CD4-positive, alpha-beta T cell treated with Interleukin-6 at 100 ng/mL for 8 hours (primary cell): ENCODE measurements at regions not wholly inside any gene's neighbourhood (a gene's known extent, or its start where the extent isn't known, plus 50 kb on each side); places are given as distances from the start of the nearest gene placed in this dataset.

ENCODE experiments used
- DNase-seq: peaks from one replicate; pipeline ENCODE4 v3.0.0-alpha.2; 2020; ENCODE audit warnings: mixed read lengths, low spot score

DNA sequence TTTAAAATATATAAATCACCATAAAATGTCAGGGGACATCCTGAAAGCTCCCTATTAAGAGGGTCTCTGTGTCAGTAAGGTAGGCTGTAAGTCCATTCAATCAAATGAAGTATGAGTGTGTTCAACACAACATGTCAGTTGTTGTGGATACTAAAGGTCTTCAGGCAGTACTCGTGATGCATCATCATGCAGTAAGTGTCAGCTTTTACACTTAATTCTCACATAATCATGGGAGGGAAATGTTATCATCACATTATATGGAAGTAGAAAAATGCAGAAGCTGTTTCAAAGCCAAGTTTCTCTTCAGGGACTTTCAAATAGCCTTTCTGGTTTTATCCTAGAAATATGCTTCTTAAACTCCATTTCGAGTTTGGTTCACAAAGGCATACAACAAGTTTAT is 477.1 kb upstream of the ID2 start:
- no peak for DNase-seq

DNA sequence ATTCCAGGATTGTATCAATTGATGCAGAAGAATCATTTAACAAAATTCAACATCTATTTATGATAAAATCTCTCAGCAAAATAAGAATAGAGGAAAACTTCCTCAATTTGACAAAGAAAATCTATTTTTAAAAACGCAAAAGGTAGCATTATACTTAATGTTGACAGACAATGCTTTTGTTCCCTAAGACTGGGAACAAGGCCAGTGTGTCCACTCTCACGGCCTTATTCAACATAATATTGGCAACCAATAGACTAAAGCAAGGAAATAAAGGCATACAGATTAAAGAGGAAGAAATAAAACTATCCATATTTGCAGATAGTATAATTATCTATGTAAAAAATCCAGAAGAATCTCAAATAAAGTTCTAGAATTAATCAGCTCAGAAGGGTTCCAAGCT is 472.4 kb upstream of the ID2 start:
- DNase-seq: no peak

DNA sequence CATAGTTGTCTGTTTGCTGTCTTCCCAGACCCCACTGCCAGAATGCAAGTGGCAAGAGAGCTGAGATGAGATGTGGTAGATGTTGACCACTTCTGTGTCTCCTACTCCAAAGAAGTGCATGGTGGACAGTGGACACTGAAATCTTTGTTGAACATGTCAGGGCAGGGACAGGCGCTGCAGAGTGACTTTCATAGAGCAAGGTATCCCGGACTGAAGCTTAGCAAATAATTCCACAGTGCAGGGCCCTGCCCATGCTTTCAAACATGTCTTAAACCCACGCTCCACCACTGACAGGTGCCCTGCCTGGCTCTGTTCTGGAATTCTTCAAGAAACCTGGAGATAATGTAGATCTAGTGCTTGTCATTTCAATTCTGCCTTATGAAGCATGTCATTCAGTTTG is 470.5 kb upstream of the ID2 start:
- DNase-seq: no peak

DNA sequence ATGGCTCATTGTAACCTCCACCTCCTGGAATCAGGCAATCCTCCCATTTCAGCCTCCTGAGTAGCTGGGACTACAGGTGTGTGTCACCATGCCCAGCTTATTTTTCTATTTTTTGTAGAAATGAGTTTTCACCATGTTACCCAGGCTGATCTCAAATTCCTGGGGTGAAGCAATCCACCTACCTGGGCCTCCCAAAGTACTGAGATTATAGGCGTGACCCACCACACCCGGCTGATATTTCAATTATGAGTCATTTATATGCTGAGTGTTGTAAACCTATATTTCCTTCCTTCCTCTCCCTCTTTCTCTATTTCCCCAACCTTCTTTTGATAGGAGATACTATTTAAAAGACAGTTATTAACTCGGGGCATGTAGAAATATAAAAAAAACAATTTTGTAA is 469.6 kb upstream of the ID2 start:
- no peak for DNase-seq

DNA sequence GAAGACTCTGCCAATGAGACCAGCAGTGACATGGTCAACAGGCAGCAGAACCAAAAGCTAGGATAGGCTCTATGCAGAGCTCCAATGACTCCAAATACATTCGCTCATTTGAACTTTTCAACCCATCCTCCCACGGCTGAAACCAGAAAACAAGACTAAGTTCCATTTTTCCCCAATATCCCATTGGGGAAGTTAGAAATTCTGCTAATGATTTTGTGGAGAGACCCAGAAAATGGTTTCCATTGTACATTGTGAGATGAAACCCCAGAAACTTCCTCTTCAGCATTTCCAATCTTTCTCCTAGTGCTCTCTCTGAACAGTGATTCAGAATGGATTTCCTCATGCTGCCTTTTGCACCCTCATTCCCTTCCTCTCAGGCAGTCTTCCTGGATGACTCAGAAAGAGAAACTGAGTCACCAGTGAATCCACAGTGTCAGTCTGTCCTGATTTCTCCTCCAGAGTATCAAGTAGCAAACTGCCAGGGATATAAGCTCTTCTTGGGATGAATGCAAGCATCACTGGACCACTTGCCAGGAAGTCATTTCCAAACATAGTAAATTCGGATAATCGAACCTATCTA is 467.7 kb upstream of the ID2 start:
- DNase-seq: no peak

DNA sequence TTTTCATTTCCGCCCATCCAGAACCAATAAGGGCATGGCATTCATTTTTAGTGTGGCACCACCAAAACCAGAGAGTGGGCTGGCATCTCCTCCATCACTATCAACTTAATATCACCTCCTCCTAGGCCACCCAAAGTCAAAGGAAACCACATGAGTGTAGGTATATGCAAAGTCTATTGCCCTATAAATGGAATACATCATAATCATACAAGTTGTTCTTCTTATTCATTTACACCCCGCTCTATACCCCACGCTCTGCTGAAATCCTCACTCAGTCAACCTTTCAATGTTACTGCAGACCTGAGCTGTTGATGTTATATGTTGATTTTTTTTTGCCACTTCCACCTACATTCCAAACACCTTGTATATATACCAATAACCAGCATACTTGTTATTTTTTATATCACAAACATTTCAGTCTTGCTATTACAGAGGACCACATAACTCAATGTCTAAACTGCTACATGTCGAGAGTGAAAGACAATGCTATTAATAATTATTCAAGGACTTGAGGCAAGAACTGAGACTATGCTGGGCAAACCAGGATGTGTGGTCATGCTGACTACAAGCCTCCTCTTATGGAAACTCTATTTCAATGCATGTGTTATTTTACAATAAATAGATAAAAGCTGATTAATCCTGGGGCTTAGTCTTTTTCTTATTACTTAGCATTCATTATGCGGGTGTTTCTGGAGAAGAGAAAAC is 466.5 kb upstream of the ID2 start:
- DNase-seq: no peak

DNA sequence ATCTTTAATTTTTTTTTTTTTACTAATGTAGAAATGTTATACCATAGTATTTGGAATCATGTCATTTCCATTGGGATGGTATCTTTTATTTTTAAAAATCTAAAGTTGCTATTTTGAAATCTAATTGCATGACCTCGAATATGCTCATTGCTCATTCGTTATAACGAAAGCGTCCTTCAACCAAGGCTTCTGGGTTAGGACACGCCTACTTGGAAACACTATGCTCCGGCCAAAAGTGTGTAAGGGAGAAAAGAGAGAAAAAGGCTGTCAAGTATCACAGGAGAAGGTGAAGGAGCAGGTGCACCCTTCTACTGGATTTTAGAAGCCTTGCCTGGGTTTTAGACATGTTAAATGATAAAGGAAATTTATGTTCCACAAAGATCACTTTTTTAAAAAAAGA is 465.9 kb upstream of the ID2 start:
- DNase-seq: no peak

DNA sequence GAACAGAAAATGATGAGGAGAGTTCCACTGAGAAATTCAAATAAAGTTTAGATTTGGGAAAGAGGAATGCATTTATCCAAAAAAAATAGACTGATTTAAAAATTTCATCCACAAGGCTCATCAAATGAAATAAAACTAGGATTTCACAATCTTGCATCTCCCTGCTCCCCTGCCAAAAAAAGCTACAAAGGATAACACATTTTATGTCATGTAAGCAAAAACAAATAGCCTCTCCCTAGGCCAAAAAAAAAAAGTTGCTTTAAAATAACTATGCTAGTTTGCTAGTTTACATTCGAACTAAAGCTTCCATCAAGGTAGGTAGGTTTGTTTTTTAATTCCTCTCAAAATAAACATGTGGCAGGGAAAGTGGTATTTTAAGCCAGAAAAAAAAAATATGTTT is 465.5 kb upstream of the ID2 start:
- no peak for DNase-seq

DNA sequence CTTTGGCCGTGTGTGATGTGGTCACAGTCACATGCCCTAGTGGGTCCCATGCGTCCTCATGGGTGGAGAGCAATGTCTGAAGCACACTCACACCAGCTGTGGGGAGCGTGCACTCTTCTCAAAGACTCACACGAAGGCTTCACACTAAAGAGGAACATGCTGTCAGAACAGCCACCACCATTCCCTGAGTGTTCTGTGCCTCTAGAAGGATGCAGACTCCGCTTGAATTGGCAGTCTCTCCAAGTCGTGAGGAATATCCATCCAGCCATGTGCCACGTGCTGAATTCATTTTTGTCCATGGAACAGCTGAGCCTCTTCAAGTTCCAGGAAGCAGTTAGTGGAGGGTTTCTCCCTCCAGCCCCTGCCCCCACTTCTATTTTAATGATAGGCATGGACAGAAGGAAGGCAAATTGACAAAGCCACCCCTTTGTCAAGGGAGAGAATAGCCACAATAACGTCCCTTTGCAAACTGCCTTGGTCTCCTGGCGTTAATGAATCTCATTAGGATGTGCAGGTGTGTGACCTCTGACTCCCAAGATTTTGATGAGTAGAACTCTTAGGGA is 464.3 kb upstream of the ID2 start:
- DNase-seq: no peak

DNA sequence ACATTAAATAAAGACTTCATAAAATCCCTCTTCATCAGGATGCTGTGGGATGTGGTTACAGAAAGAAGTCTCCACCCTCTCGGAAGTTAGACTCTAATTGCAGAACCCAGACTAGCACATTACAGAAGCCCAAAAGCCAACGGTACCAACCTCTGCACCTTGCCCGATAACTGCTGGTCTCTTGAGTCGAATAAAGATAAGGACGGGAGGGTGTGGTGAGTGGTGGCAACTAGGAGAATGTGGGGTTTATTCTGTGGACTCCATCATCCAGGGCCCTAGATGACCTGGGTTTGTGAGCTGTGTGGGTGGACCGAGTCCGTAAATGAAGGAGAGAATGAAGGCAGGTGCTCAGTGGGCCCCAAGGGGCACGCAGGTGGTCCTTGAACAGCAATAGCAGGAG is 462.8 kb upstream of the ID2 start:
- DNase-seq: no peak

DNA sequence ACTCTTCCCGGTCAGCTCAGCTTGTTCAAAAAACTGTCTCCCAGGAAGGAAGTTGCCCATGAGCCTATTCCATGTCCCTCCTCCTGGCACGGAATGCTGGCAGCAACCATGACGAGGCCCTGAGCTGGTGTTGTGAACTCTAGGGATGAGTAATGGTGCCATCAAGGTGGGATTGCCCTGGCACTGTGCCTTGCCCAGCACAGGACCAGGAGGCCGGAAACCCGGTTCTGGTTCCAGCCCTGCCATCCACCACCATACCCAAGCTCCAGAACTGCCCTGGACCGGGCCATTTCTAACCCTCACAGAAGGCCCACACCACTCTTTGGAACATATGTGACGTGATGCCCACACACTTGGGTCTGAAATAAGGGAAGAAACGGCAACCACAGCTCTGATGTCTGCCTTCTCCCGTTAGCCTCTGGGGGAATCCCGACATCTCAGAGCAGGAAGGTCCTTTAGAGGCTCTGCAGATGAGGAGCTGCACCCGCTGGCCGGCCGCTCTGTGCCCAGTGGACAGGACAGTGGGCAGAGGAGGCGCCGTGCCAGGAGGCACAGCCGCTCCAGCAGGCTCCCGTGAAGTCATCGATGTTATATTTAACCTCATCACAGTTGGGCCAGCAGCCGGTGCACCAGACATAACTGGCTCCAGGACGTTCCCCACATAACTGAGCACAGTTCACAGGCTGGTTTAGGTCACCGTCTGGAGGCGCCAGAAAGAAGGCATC is 462.1 kb upstream of the ID2 start:
- DNase-seq: no peak

DNA sequence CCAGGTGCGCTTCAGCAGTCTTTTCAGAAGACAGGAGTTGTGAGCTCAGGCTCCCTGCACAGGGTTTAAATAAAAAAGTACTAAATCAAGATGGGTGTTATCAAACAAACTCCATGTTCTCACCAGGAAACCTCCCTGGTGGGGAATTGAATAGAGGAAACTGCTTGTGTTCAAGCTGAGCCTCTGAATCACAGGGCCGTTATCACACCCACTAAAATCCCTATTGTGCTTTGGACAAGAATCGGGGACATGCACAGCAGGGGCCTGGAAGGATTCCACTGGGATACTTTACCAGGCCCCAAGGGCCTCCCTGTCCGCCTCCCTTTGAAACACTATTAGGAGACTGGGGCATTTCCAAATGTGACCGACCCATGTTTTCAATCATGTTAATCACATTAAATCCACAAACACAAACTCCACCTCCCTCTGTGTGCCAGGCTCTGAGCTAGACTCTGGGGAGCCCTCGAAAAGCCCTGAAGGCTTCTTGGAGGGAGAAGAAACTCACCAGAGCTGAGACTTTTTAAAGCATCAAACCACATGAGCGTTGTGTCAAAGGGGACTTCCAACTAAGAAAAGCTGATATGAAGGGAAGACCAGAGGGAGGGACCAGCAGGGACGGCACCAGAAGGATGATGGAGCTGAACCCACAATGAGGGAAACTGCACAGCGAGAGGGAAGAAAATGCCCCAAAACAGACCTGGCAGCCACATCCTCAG is 458.7 kb upstream of the ID2 start:
- no peak for DNase-seq

DNA sequence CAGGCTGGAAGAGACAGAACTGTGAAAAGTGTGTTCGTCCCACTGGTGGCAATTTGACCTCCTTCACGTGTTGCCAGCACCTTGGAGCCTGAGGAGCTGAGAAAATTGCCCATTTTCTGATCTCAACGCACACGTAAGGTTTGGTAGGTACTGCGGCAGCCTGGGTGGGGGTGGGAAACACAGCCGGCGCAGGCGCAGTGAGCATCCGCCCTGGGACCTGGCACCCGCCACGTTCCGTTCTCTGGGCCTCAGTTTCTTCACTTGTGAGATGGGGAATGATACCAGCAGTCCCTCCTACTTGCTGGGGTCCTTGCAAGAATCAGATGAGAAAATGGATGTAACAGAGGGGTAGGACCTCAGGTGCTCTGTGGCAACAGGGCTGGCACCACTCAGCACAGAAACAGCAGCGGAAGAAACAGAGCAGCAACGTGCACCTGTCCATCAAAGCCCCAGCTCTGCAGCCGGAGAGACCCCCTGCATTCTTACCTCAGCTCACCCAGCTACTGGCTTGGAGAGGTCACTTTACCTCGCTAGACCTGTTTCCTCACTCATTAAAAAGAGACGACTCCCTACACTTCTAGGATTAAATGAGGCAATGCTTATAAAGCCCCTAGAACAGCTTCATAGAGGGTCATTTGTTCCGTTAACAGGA is 458.0 kb upstream of the ID2 start:
- no peak for DNase-seq

DNA sequence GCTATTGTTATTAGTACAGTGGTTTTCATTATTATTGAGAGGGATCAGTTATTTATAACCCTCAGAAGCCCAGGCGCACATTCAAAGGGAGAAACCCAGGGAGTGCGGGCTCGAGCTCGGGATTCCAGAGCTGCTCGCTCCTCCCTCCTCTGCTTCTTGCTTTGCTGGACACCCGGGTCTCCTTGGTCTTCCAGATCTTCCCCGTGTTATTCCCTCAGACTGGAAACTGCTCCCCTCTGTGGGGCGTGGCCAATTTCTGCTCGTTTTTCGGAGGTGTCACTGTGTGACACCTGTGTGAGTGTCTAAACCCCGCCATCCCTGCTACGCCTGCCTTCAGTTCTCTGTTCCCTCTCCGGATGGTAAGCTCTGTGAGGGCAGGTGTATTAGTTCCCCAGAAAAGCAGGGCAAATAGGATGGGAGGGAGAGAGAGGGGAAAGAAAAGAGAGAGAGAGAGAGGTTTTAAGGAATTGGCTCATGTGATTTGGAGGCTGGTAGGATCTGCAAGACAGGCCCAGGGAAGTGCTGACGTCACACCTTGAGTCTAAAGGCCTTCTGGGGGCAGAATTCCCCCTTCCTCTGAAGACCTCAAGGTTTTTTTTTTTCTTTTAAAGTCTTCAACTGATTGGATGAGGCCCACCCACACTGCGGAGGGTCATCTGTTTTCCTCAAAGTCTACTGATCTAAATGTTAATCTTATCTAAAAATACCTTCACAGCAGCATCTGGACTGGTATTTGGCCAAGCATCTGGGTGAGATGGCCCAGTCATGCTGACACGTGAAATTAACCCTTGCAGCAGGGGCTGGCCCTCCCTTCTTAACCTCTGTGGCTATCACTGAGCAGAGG is 457.3 kb upstream of the ID2 start:
- DNase-seq: no peak

DNA sequence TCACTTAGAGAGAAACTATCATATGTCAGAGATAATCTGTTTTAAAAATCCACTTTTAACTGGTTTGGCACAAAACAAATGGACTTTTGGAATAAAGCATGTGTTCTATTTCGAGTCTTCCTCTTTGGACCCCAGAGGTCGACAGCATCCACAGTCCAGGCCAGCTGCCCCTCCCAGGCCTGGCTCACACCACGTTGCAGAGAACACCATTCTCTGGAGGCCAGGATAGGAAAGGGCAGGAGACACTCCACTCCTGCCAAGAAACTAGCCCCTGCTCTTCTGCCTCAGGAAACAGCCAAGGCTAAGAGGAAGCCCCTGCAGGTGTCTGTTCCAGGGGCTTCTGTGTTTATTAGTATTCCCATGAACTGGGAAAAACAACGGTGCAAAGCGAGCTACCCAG is 456.6 kb upstream of the ID2 start:
- no peak for DNase-seq

DNA sequence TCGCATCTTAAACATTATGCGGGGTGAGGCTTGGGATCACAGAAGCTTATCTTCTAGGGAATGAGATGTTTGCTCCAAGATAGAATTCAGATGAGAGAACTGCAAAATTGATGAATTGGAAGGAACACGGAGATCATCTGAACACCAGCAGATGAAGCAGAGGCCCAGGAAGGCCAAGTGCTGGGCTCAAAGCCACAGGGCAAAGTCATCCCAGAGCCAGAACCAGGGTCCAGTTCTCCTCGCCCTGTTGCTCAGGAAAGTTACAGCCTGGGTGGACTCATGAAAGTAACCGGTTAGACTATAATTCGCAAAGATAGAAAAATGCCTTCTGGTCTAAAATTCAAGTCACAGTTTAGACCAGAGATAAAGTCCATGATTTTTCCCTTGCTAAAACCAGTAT is 456.1 kb upstream of the ID2 start:
- no peak for DNase-seq

DNA sequence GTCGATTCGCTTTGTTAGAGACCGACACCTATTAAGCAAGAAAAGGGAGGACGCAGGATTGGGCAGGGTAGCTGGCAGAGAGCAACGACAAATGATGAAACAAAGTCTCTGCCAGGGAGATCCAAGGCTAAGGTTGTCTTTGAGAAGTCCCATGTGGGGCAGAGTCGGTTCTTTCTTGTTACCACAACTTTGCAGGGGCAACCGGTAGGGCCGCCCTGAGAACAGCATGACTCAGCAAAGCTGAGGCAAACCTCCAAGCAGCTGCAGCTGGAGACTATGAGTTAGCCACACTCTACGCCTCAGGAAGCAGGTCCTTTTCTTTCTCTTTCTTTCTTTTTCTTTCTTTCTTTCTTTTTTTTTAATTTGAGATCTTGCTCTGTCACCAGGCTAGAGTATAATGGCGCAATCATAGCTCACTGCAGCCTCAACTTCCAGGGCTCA is 452.3 kb upstream of the ID2 start:
- peak; percentile 35 for DNase-seq

DNA sequence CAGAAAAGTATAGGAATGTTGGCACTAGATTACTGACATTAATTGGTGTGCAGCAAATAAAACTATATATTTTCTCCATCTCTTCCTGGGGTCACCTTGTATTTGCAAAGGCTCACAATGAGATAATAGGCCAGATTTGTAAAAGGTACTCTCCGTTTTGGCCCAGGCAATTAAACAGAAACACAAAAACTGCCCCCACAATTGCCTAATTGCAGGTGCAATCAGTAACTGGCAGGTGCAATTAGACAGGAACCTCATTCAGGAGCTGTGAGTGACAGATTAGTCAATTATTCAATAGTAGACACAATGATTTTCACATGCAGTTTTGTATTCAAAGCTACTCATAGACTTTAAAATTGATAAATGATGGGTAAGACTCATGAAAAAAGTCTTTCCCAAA is 451.4 kb upstream of the ID2 start:
- DNase-seq: no peak

DNA sequence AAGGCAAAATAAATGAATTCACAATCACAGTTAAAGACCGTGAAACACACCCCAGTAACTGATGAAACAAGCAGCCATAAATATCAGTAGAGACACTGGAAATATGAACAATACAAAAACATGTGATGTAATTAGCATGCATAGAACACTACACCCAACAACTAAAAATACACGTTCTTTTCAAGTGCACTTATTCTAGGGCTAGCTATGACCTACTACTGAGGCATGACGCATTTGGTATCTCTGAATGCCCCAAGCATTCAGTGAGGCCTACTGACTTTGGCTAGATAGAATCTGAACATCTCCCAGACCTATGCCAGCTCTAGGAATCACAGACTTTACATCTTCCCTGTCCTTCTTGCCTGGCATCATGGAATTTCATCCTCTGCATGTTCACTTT is 450.0 kb upstream of the ID2 start:
- no peak for DNase-seq

DNA sequence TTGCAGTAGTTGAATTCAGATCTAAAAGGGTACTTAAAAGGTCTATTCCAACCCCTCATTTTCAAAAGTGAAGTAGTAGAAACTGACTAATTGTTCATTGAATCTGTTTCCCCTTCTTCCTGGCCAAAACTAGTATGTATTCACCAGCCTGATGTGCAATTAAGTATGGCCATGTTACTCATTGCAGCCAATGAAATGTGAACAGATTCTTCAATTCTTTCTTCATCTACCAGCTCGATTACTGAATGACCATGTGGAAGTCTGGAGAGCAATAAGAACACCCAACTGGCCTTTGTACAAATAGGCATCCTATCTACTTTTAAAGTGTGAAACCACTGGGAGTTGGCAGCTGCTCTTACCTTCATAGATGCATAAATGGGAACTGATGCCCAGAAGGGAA is 449.0 kb upstream of the ID2 start:
- DNase-seq: no peak

DNA sequence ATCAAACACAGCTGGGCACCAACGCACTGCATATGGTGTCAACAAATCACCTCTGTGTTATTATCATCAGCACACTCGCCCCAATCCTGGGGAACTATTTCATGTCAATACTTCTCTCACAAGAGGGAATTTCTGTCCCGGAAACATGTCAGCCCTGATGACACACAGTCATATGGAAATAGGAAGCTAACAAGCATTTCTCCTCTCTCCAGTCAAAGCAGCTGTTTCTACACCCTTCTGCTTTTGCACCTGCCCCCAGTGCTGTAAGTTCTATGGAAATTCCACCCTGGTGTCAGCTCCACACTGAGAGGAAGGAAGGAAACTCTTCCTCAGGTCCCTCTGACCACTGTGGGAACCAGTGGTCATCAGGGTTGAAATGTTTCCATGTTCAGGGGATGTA is 447.6 kb upstream of the ID2 start:
- DNase-seq: no peak
